Mononuclear cell (primary cell): ENCODE measurements at regions not wholly inside any gene's neighbourhood (a gene's known extent, or its start where the extent isn't known, plus 50 kb on each side); places are given as distances from the start of the nearest gene placed in this dataset.
"Not testable (repeated sequence)": the region's sequence is repeated elsewhere in the genome, so short reads cannot be mapped to it uniquely, and the experiment has no call there.

ENCODE experiments used
- H3K27me3 ChIP-seq: 2 replicates; pipeline ENCODE4 v1.6.0; 2011; ENCODE audit warnings: low read length, control low read depth; ENCODE audit not compliant: insufficient read depth
- H3K4me1 ChIP-seq: 2 replicates; pipeline ENCODE4 v1.5.1; 2011; ENCODE audit warnings: mild to moderate bottlenecking, low read length, control low read depth; ENCODE audit not compliant: insufficient read depth
- H3K4me3 ChIP-seq: 2 replicates; pipeline ENCODE4 v1.5.1; 2011; ENCODE audit warnings: mild to moderate bottlenecking, low read length, moderate library complexity
- H3K9me3 ChIP-seq: 2 replicates; pipeline ENCODE4 v1.5.1; 2011; ENCODE audit warnings: low read depth, mild to moderate bottlenecking, control low read depth, low read length

- H3K27me3 ChIP-seq, H3K9me3 ChIP-seq, H3K4me3 ChIP-seq, H3K4me1 ChIP-seq: not testable (repeated sequence)
Measured at GRCh38 chr5:164533426-164533825, 1028.0 kb downstream of the MAT2B start.

- H3K9me3 ChIP-seq = no peaks in the 10 kb centered on the region
- H3K4me1 ChIP-seq = no peaks in the 10 kb centered on the region
- H3K4me3 ChIP-seq = no peak overlapping the region
- H3K27me3 ChIP-seq = no peaks in the 10 kb centered on the region
Measured at GRCh38 chr5:164540174-164540573, 1034.8 kb downstream of the MAT2B start.

- Histone ChIP-seq H3K4me1 (no peaks in the 10 kb centered on the region), H3K27me3 (no peaks in the 10 kb centered on the region), H3K4me3 (no peak overlapping the region), H3K9me3 (no peaks in the 10 kb centered on the region)
Measured at GRCh38 chr5:164545507-164545906, 1040.1 kb downstream of the MAT2B start.

- H3K4me3 ChIP-seq = no peak overlapping the region
- H3K4me1 ChIP-seq = no peaks in the 10 kb centered on the region
- no peaks in the 10 kb centered on the region for H3K9me3 ChIP-seq
- H3K27me3 ChIP-seq = no peaks in the 10 kb centered on the region
Measured at GRCh38 chr5:164553851-164554250, 1048.4 kb downstream of the MAT2B start.

GRCh38 chr5:164555809-164556208, 1050.4 kb downstream of the MAT2B start:
- no peaks in the 10 kb centered on the region for H3K4me1 ChIP-seq
- no peaks in the 10 kb centered on the region for H3K9me3 ChIP-seq
- H3K27me3 ChIP-seq = no peaks in the 10 kb centered on the region
- no peak overlapping the region for H3K4me3 ChIP-seq

GRCh38 chr5:164560216-164560615, 1054.8 kb downstream of the MAT2B start:
- Histone ChIP-seq H3K9me3 (no peaks in the 10 kb centered on the region), H3K27me3 (no peaks in the 10 kb centered on the region), H3K4me3 (no peak overlapping the region), H3K4me1 (no peaks in the 10 kb centered on the region)

- Histone ChIP-seq H3K4me3 (no peak overlapping the region), H3K27me3 (no peaks in the 10 kb centered on the region), H3K4me1 (no peaks in the 10 kb centered on the region), H3K9me3 (no peaks in the 10 kb centered on the region)
Measured at GRCh38 chr5:164561933-164562872, 1056.8 kb downstream of the MAT2B start.

- H3K4me3 ChIP-seq = no peak overlapping the region
- H3K9me3 ChIP-seq = no peaks in the 10 kb centered on the region
- no peaks in the 10 kb centered on the region for H3K27me3 ChIP-seq
- no peaks in the 10 kb centered on the region for H3K4me1 ChIP-seq
Measured at GRCh38 chr5:164563370-164563769, 1058.0 kb downstream of the MAT2B start.

GRCh38 chr5:164573397-164573796, 1068.0 kb downstream of the MAT2B start:
- H3K27me3 ChIP-seq = no peaks in the 10 kb centered on the region
- H3K4me3 ChIP-seq = no peak overlapping the region
- H3K9me3 ChIP-seq = no peaks in the 10 kb centered on the region

GRCh38 chr5:164577201-164577600, 1071.8 kb downstream of the MAT2B start:
- no peak overlapping the region for H3K4me3 ChIP-seq
- no peaks in the 10 kb centered on the region for H3K4me1 ChIP-seq
- no peaks in the 10 kb centered on the region for H3K9me3 ChIP-seq
- no peaks in the 10 kb centered on the region for H3K27me3 ChIP-seq

More at GRCh38 chr5:164573397-164573796, 1068.0 kb downstream of the MAT2B start:
- H3K4me1 ChIP-seq = no peaks in the 10 kb centered on the region

- H3K27me3 ChIP-seq = no peaks in the 10 kb centered on the region
- no peaks in the 10 kb centered on the region for H3K4me1 ChIP-seq
- H3K9me3 ChIP-seq = no peaks in the 10 kb centered on the region
- H3K4me3 ChIP-seq = no peak overlapping the region
Measured at GRCh38 chr5:164577742-164578141, 1072.3 kb downstream of the MAT2B start.

- Histone ChIP-seq H3K27me3 (no peaks in the 10 kb centered on the region), H3K9me3 (no peaks in the 10 kb centered on the region), H3K4me3 (no peak overlapping the region), H3K4me1 (no peaks in the 10 kb centered on the region)
Measured at GRCh38 chr5:164578401-164578800, 1073.0 kb downstream of the MAT2B start.

GRCh38 chr5:164578911-164579310, 1073.5 kb downstream of the MAT2B start:
- Histone ChIP-seq H3K9me3 (no peaks in the 10 kb centered on the region), H3K27me3 (no peaks in the 10 kb centered on the region), H3K4me3 (no peak overlapping the region), H3K4me1 (no peaks in the 10 kb centered on the region)

GRCh38 chr5:164580155-164580554, 1074.7 kb downstream of the MAT2B start:
- H3K9me3 ChIP-seq = no peaks in the 10 kb centered on the region
- H3K27me3 ChIP-seq = no peaks in the 10 kb centered on the region
- no peak overlapping the region for H3K4me3 ChIP-seq
- H3K4me1 ChIP-seq = no peaks in the 10 kb centered on the region

- Histone ChIP-seq H3K27me3 (no peaks in the 10 kb centered on the region), H3K4me3 (no peak overlapping the region), H3K4me1 (no peaks in the 10 kb centered on the region), H3K9me3 (no peaks in the 10 kb centered on the region)
Measured at GRCh38 chr5:164581889-164582288, 1076.5 kb downstream of the MAT2B start.

GRCh38 chr5:164593982-164594381, 1088.6 kb downstream of the MAT2B start:
- Histone ChIP-seq H3K9me3 (no peaks in the 10 kb centered on the region), H3K4me1 (no peaks in the 10 kb centered on the region), H3K27me3 (no peaks in the 10 kb centered on the region), H3K4me3 (no peak overlapping the region)
